ENCODE measurements at regions not wholly inside any gene's neighbourhood (a gene's known extent, or its start where the extent isn't known, plus 50 kb on each side); places are given as distances from the start of the nearest gene placed in this dataset.
"Not testable (repeated sequence)": the region's sequence is repeated elsewhere in the genome, so short reads cannot be mapped to it uniquely, and the experiment has no call there.

DNA sequence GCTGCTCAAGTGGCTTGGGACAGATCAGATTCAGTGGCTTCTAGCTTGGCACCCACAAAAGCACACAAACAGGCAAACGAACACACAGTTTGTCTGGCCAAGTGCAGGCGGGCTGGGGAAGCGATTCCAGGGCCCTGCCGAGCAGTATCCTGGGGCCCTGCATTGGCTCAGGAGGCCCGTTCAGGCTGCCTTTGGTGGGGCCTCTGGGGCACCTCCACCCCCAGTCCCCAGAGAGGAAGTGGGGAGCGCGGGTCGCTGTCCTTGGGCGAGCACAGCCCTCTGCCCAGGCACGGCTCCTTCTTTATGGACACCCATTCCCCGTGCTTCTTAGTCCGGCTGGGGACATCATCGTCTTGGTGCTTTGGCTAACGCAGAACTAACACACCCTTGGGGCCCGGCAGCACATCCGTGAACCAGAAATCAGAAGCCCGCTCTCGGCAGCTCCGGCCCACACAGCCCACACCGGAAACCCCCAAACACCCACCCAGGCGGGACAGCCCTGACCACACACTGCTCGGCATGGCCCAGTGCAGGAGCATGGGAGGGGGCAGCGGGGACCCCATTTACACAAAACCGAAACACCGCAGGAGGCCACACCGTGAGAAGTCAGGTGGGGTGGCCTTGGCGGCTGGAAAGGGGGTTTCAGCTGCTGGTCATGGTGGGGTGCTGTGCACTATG, 4364.5 kb upstream of the TPTE start:
- DNase-seq; H3K4me3 ChIP-seq (ENCODE audit: low read depth, low read length); in situ Hi-C loops (cut with HindIII; ENCODE audit: low pct_ligation_motif_present, low sequenced_read_pairs); H3K27ac ChIP-seq; H3K27me3 ChIP-seq (replicated peaks); H3K36me3 ChIP-seq (replicated peaks): not testable (repeated sequence)

DNA sequence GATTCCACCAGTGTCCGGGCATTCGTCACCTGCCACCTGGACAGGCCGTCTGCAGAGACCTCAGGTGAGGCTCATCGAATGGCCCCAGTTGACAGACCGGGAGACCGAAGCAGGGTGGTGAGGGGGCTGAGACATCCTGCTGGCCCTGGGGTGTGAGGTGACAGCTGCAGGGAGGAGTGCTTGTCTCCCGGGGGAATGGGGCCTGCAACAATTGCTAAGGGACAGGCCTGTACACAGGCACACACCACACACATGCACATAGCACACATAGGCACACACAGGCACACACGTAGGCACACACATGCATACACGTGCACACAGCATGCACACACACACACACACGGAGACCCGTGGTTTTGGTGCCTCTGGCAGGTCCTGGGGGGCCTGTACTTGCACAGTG, 4363.9 kb upstream of the TPTE start:
- in situ Hi-C loops (cut with HindIII; ENCODE audit: low pct_ligation_motif_present, low sequenced_read_pairs) = not testable (repeated sequence)

GRCh38 chr21:6158171-6158570, 4363.2 kb upstream of the TPTE start:
- H3K27me3 ChIP-seq (replicated peaks); H3K36me3 ChIP-seq (replicated peaks); in situ Hi-C loops (cut with HindIII; ENCODE audit: low pct_ligation_motif_present, low sequenced_read_pairs); H3K4me3 ChIP-seq (ENCODE audit: low read depth, low read length); H3K27ac ChIP-seq; DNase-seq: not testable (repeated sequence)

More for the DNA sequence above, 4363.9 kb upstream of the TPTE start:
- H3K27ac ChIP-seq; DNase-seq; H3K4me3 ChIP-seq (ENCODE audit: low read depth, low read length); H3K36me3 ChIP-seq (replicated peaks); H3K27me3 ChIP-seq (replicated peaks): not testable (repeated sequence)
